HL-60 (cell line): ENCODE measurements at regions not wholly inside any gene's neighbourhood (a gene's known extent, or its start where the extent isn't known, plus 50 kb on each side); places are given as distances from the start of the nearest gene placed in this dataset.

Source experiments
- CTCF ChIP-seq: IDR thresholded peaks from one replicate; pipeline ENCODE4 v1.5.1; 2011; ENCODE audit warnings: low read length, control low read depth, inconsistent platforms; ENCODE audit not compliant: insufficient read depth
- GABPA ChIP-seq: IDR thresholded peaks from 2 replicates; pipeline ENCODE4 v1.6.1; 2012; ENCODE audit warnings: low read depth
- POLR2AphosphoS5 ChIP-seq: IDR thresholded peaks from 2 replicates; pipeline ENCODE4 v1.6.1; 2012; ENCODE audit warnings: low read depth
- TF ChIP-seq, protein P1 (sequence below): IDR thresholded peaks from 2 replicates; pipeline ENCODE4 v1.6.1; 2012; ENCODE audit warnings: low read depth; ENCODE audit not compliant: insufficient replicate concordance

DNA sequence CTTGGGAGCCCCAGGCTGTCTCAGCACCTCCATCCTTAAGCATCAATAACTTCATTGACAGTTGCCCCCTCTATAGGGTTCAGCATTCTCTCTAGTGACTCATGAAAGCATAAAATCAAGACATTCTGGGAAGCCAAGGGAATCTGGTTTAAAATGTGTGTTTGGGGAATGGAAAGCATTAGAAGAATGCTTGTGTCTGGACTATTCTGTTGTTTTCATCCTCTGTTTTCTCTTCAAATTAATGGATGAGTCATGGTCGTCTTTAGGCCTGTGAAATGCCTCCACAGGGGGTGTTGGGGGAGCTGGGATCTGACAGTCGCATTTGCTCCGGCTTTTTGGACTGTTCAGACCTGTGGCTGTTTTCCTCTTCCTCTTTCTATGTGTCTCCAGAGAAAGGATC is 279.7 kb downstream of the CDC5L start:
- TF ChIP-seq CTCF (no peak), POLR2AphosphoS5 (no peak), GABPA (no peak)
- TF ChIP-seq, protein P1, sequence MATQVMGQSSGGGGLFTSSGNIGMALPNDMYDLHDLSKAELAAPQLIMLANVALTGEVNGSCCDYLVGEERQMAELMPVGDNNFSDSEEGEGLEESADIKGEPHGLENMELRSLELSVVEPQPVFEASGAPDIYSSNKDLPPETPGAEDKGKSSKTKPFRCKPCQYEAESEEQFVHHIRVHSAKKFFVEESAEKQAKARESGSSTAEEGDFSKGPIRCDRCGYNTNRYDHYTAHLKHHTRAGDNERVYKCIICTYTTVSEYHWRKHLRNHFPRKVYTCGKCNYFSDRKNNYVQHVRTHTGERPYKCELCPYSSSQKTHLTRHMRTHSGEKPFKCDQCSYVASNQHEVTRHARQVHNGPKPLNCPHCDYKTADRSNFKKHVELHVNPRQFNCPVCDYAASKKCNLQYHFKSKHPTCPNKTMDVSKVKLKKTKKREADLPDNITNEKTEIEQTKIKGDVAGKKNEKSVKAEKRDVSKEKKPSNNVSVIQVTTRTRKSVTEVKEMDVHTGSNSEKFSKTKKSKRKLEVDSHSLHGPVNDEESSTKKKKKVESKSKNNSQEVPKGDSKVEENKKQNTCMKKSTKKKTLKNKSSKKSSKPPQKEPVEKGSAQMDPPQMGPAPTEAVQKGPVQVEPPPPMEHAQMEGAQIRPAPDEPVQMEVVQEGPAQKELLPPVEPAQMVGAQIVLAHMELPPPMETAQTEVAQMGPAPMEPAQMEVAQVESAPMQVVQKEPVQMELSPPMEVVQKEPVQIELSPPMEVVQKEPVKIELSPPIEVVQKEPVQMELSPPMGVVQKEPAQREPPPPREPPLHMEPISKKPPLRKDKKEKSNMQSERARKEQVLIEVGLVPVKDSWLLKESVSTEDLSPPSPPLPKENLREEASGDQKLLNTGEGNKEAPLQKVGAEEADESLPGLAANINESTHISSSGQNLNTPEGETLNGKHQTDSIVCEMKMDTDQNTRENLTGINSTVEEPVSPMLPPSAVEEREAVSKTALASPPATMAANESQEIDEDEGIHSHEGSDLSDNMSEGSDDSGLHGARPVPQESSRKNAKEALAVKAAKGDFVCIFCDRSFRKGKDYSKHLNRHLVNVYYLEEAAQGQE: no peak
